ENCODE measurements at regions not wholly inside any gene's neighbourhood (a gene's known extent, or its start where the extent isn't known, plus 50 kb on each side); places are given as distances from the start of the nearest gene placed in this dataset.

DNA sequence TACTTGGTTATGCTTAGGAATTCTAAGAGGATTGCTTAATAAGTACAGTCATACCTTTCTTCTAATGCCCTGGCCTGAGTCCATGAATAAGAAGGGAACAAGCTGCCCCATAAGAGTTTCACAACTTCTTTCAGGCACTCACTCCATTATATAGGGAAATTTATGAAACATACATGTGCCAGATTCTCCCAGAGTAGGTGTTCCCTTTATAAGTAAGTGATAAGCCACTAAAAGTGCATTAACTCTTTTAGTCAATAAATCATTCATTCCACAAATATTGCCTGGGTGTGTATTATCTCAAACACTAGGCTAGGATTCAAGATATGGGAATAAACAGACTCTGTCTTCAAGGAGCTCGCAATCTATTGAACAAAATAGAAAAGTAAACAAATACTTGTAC is 84.5 kb upstream of the RBBP8 start:
- TF ChIP-seq CHD1 (IDR thresholded peaks at IDR 0.05; ENCODE audit: low read depth, low read length) (no peak), IKZF1 (conservative IDR thresholded peaks at IDR 0.05) (no peak), EED (IDR thresholded peaks at IDR 0.05; ENCODE audit: low read depth) (no peak), ZBTB33 (IDR thresholded peaks at IDR 0.05) (no peak), HDGF (IDR thresholded peaks at IDR 0.05) (no peak), STAT3 (IDR thresholded peaks at IDR 0.05; ENCODE audit: low read depth, low read length) (no peak)
- TF ChIP-seq, protein P1, sequence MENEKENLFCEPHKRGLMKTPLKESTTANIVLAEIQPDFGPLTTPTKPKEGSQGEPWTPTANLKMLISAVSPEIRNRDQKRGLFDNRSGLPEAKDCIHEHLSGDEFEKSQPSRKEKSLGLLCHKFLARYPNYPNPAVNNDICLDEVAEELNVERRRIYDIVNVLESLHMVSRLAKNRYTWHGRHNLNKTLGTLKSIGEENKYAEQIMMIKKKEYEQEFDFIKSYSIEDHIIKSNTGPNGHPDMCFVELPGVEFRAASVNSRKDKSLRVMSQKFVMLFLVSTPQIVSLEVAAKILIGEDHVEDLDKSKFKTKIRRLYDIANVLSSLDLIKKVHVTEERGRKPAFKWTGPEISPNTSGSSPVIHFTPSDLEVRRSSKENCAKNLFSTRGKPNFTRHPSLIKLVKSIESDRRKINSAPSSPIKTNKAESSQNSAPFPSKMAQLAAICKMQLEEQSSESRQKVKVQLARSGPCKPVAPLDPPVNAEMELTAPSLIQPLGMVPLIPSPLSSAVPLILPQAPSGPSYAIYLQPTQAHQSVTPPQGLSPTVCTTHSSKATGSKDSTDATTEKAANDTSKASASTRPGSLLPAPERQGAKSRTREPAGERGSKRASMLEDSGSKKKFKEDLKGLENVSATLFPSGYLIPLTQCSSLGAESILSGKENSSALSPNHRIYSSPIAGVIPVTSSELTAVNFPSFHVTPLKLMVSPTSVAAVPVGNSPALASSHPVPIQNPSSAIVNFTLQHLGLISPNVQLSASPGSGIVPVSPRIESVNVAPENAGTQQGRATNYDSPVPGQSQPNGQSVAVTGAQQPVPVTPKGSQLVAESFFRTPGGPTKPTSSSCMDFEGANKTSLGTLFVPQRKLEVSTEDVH (IDR thresholded peaks at IDR 0.05; ENCODE audit: low read depth, partially characterized antibody): no peak
- ATAC-seq (no peak), DNase-seq (ENCODE audit: low read depth, low spot score) (no peak), FAIRE-seq (no peak)
- ChIA-PET RAD21 (ENCODE audit: unreplicated experiment) (interaction anchor here (0.7 to 3.7 kb wide), 3 partner anchors 30 to 134 kb away, joined by 3 to 15 read pairs (median 3); no protein-coding TSS in a partner anchor), SMC1A (ENCODE audit: uncharacterized antibody, unreplicated experiment) (interaction anchor here (0.9 to 2.5 kb wide), 7 partner anchors 10 to 129 kb away, joined by 3 to 13 read pairs (median 3); no protein-coding TSS in a partner anchor), CTCF (interaction anchor here (1.3 to 3.4 kb wide), 4 partner anchors 10 to 134 kb away, joined by 3 to 10 read pairs (median 8); no protein-coding TSS in a partner anchor), POLR2A (no interaction called here)
- 0 out of 2 replicates have a peak, but pooled peaks cover 3% of the 10 kb centered on the region for H3K4me1 ChIP-seq (ENCODE audit: control insufficient read depth, insufficient read depth, low read length)
- no peaks in the 10 kb centered on the region for H4K20me1 ChIP-seq (ENCODE audit: control insufficient read depth, insufficient read depth)
- H3K36me3 ChIP-seq (ENCODE audit: control insufficient read depth in 2 of 2, insufficient read depth in 2 of 2, low read length in 1 of 2): no peaks in the 10 kb centered on the region
- H3K27me3 ChIP-seq (replicated peaks in 1 of 2; ENCODE audit: control insufficient read depth in 2 of 2, insufficient read depth in 2 of 2, low read length in 1 of 2): no peaks in the 10 kb centered on the region
- no peaks in the 10 kb centered on the region for H3K79me2 ChIP-seq (ENCODE audit: control insufficient read depth, insufficient read depth, low read length)
- H3K4me2 ChIP-seq (ENCODE audit: control insufficient read depth, insufficient read depth): no peak overlapping the region
- 83% methylated on average over 1 of the region's 1 CpG for whole genome bisulfite sequencing (ENCODE audit: insufficient coverage, insufficient replicate concordance, low lambda C conversion rate, missing lambda C conversion rate)
- intact Hi-C loops (cut with micrococcal nuclease; ENCODE audit: unreplicated experiment) (no loop called here), in situ Hi-C loops (cut with MboI) (no loop called here)
- no TSS peak for BruUV-seq (replicated peaks)
- H3K27ac ChIP-seq (ENCODE audit: control insufficient read depth, insufficient read depth): no peak overlapping the region
- no peak overlapping the region for H3K4me3 ChIP-seq
- H2AFZ ChIP-seq (ENCODE audit: control insufficient read depth, low read depth, low read length): no peak overlapping the region
- H3K9ac ChIP-seq (ENCODE audit: control insufficient read depth, insufficient read depth, low read length): no peak overlapping the region
- H3K9me3 ChIP-seq (replicated peaks; ENCODE audit: control insufficient read depth, insufficient read depth, low read length): no peaks in the 10 kb centered on the region

Measured in GM12878 (cell line).